Right lobe of liver (tissue), 4 donors: ENCODE measurements at regions not wholly inside any gene's neighbourhood (a gene's known extent, or its start where the extent isn't known, plus 50 kb on each side); places are given as distances from the start of the nearest gene placed in this dataset.

Experiments
- POLR2A ChIP-seq: fragments of 450-650 bp; IDR thresholded peaks from one replicate; pipeline ENCODE4 v1.6.1; 2017; ENCODE audit warnings: antibody characterized with exemption, mild to moderate bottlenecking
- TF ChIP-seq, protein P1 (sequence below), 4 donors: fragments of 200-600 bp in 3 of 4; fragments of 450-650 bp in 1 of 4; IDR thresholded peaks; one replicate each; pipeline versions ENCODE4 v1.5.1 to v1.8.0; 2016 to 2022; ENCODE audit warnings: antibody characterized with exemption in 4 of 4, mild to moderate bottlenecking in 2 of 4
- donor health status: DM: no; HTN: no; CAD: no.
- donor health status: DM: no; HTN: no; CAD: no.
- donor health status: DM: no; HTN: yes; CAD: no.

- peak; percentile 29 for TF ChIP-seq POLR2A
- TF ChIP-seq, protein P1, sequence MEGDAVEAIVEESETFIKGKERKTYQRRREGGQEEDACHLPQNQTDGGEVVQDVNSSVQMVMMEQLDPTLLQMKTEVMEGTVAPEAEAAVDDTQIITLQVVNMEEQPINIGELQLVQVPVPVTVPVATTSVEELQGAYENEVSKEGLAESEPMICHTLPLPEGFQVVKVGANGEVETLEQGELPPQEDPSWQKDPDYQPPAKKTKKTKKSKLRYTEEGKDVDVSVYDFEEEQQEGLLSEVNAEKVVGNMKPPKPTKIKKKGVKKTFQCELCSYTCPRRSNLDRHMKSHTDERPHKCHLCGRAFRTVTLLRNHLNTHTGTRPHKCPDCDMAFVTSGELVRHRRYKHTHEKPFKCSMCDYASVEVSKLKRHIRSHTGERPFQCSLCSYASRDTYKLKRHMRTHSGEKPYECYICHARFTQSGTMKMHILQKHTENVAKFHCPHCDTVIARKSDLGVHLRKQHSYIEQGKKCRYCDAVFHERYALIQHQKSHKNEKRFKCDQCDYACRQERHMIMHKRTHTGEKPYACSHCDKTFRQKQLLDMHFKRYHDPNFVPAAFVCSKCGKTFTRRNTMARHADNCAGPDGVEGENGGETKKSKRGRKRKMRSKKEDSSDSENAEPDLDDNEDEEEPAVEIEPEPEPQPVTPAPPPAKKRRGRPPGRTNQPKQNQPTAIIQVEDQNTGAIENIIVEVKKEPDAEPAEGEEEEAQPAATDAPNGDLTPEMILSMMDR (IDR thresholded peaks at IDR 0.05) = no peak
Measured at GRCh38 chr21:38905328-38905727, 99.6 kb downstream of the ETS2 start.
